ENCODE measurements at regions not wholly inside any gene's neighbourhood (a gene's known extent, or its start where the extent isn't known, plus 50 kb on each side); places are given as distances from the start of the nearest gene placed in this dataset.

DNA sequence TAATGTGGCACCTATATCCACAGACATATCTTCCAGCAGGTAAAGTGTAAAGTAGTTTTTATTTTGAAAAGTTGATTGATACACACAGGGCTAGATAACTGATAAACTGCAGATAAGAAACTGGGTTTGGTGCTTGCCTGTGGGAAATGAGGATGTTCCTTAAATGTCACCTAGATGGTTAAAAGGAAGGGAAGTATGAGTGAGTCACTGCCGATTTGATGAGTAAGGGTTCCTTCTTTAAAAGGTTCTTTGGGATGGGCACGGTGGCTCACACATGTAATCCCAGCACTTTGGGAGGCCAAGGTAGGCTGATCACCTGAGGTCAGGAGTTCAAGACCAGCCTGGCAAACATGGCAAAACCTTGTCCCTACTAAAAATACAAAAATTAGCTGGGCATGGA, 73.8 kb upstream of the FRY start:
- TF ChIP-seq EZH2phosphoT487 (IDR thresholded peaks at IDR 0.05; ENCODE audit: borderline replicate concordance): no peak
- TF ChIP-seq, protein P1, sequence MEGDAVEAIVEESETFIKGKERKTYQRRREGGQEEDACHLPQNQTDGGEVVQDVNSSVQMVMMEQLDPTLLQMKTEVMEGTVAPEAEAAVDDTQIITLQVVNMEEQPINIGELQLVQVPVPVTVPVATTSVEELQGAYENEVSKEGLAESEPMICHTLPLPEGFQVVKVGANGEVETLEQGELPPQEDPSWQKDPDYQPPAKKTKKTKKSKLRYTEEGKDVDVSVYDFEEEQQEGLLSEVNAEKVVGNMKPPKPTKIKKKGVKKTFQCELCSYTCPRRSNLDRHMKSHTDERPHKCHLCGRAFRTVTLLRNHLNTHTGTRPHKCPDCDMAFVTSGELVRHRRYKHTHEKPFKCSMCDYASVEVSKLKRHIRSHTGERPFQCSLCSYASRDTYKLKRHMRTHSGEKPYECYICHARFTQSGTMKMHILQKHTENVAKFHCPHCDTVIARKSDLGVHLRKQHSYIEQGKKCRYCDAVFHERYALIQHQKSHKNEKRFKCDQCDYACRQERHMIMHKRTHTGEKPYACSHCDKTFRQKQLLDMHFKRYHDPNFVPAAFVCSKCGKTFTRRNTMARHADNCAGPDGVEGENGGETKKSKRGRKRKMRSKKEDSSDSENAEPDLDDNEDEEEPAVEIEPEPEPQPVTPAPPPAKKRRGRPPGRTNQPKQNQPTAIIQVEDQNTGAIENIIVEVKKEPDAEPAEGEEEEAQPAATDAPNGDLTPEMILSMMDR (conservative IDR thresholded peaks at IDR 0.05; ENCODE audit: low read length): no peak
